ENCODE measurements at regions not wholly inside any gene's neighbourhood (a gene's known extent, or its start where the extent isn't known, plus 50 kb on each side); places are given as distances from the start of the nearest gene placed in this dataset.
A peak's percentile ranks its signal among the peaks of the same experiment; 100 is the strongest.
"Not testable (repeated sequence)": the region's sequence is repeated elsewhere in the genome, so short reads cannot be mapped to it uniquely, and the experiment has no call there.

- Mint-ChIP-seq H3K36me3 (ENCODE audit: low read depth) (no peaks in the 10 kb centered on the region), H3K4me3 (no peak overlapping the region), H3K27ac (ENCODE audit: unreplicated experiment) (no peak overlapping the region), H3K27me3 (ENCODE audit: low read depth) (peaks cover 39% of the 10 kb centered on the region), H3K4me1 (no peaks in the 10 kb centered on the region), H3K9me3 (no peaks in the 10 kb centered on the region)
- DNase-seq (ENCODE audit: low read depth, low spot score) = peak; percentile 51
- TF ChIP-seq, protein P1, sequence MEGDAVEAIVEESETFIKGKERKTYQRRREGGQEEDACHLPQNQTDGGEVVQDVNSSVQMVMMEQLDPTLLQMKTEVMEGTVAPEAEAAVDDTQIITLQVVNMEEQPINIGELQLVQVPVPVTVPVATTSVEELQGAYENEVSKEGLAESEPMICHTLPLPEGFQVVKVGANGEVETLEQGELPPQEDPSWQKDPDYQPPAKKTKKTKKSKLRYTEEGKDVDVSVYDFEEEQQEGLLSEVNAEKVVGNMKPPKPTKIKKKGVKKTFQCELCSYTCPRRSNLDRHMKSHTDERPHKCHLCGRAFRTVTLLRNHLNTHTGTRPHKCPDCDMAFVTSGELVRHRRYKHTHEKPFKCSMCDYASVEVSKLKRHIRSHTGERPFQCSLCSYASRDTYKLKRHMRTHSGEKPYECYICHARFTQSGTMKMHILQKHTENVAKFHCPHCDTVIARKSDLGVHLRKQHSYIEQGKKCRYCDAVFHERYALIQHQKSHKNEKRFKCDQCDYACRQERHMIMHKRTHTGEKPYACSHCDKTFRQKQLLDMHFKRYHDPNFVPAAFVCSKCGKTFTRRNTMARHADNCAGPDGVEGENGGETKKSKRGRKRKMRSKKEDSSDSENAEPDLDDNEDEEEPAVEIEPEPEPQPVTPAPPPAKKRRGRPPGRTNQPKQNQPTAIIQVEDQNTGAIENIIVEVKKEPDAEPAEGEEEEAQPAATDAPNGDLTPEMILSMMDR (conservative IDR thresholded peaks at IDR 0.05) = peak; percentile 66
Measured at GRCh38 chr14:22112004-22112403, 438.4 kb upstream of the OR4E1 start.

- Mint-ChIP-seq H3K4me3 (no peak overlapping the region), H3K9me3 (no peaks in the 10 kb centered on the region), H3K27ac (ENCODE audit: unreplicated experiment) (no peak overlapping the region), H3K36me3 (ENCODE audit: low read depth) (no peaks in the 10 kb centered on the region), H3K4me1 (no peaks in the 10 kb centered on the region), H3K27me3 (ENCODE audit: low read depth) (peaks cover 15% of the 10 kb centered on the region)
- TF ChIP-seq, protein P1 (conservative IDR thresholded peaks at IDR 0.05) = no peak
- no peak for DNase-seq (ENCODE audit: low read depth, low spot score)
Measured at GRCh38 chr14:22107753-22108152, 434.1 kb upstream of the OR4E1 start.

DNA sequence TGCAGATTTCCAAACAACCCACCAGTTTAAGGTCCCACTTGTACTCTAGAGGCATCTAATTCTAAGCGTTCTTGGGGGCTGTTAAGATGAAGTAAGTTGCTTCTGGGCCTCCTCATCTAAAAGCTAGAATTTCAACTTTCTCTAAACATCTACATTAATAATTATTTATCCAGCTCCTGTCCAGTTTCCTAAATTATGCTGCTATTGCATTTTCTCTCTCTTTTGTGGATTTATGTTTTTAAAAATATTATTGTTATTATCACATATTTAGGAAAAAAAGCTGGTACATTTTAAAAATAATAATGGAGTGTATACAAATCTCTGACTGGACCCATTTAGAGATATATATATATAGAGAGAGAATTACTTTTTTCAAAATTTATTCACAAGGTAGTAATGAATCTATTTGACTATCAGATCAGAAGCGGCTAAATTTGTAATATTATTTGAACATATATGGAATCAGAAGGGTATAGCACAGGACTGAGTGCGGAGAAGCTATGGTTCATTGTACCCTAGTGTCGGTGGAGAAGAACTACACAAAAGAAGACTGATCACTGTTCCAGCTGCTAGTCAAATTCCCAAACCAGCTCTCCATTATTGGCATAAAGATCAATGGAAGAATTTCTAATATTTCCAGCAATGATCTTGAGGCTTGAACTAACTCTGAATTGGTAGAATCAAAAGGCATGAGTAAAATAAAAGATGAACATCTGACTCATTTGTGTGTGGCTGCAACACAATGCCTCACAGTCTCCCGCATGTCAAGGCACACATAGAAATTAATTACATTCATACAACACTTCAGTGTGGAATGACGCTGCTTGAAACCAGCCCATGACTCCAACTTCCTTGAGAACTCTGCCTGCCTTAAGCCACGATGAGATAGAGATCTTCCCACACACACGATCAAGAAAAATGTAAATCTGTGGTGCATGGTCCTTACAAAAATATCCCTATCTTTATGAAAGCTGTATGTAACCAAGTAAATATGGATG lies 433.4 kb upstream of the OR4E1 start:
- no peak overlapping the region for H3K4me3 Mint-ChIP-seq
- DNase-seq (ENCODE audit: low read depth, low spot score) = no peak
- H3K27me3 Mint-ChIP-seq (ENCODE audit: low read depth) = peaks cover 13% of the 10 kb centered on the region
- H3K36me3 Mint-ChIP-seq (ENCODE audit: low read depth) = no peaks in the 10 kb centered on the region
- H3K9me3 Mint-ChIP-seq = no peaks in the 10 kb centered on the region
- H3K4me1 Mint-ChIP-seq = no peaks in the 10 kb centered on the region
- TF ChIP-seq, protein P1 (conservative IDR thresholded peaks at IDR 0.05) = peak; percentile 35
- H3K27ac Mint-ChIP-seq (ENCODE audit: unreplicated experiment) = no peak overlapping the region

DNA sequence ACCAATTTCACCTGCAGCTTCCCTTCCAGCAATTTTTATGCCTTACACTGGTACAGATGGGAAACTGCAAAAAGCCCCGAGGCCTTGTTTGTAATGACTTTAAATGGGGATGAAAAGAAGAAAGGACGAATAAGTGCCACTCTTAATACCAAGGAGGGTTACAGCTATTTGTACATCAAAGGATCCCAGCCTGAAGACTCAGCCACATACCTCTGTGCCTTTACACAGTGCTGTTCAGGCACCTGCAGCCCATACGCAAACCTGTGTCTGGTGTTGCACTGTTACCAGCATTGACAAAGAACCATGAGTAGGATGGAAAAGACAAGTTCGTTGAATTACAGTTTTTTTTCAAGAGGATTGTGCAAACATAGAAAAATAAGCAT lies 432.0 kb upstream of the OR4E1 start:
- Mint-ChIP-seq H3K36me3 (ENCODE audit: low read depth) (no peaks in the 10 kb centered on the region), H3K9me3 (no peaks in the 10 kb centered on the region), H3K27me3 (ENCODE audit: low read depth) (peaks cover 13% of the 10 kb centered on the region), H3K4me3 (no peak overlapping the region), H3K27ac (ENCODE audit: unreplicated experiment) (no peak overlapping the region), H3K4me1 (no peaks in the 10 kb centered on the region)
- TF ChIP-seq, protein P1 (conservative IDR thresholded peaks at IDR 0.05) = no peak
- DNase-seq (ENCODE audit: low read depth, low spot score) = no peak

DNA sequence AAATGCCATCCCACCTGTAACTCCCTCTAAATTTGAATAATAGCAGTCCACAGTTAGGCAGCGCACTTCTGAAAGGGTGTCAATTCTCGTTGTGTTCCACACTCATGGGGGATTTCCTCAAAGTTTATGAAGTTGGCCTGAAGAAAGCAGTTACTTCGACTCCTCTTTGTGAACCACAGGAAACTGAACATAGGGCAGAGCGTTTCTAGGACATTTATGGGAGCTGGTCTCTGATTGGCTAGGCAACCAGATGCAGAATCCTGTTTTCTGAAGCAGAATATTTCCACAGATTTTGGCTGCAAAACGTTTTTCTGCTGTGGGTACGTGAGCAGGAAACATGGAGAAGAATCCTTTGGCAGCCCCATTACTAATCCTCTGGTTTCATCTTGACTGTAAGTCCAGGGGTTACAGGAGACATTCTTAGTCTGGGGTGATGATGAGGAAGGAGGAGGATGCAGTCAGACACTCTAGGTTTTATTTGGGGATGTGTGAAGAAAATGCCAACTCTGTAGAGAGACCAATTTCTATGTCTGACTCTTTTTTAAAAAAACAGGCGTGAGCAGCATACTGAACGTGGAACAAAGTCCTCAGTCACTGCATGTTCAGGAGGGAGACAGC lies 431.5 kb upstream of the OR4E1 start:
- Mint-ChIP-seq H3K36me3 (ENCODE audit: low read depth) (no peaks in the 10 kb centered on the region), H3K4me3 (no peak overlapping the region), H3K27me3 (ENCODE audit: low read depth) (peaks cover 13% of the 10 kb centered on the region), H3K9me3 (no peaks in the 10 kb centered on the region), H3K4me1 (no peaks in the 10 kb centered on the region), H3K27ac (ENCODE audit: unreplicated experiment) (no peak overlapping the region)
- TF ChIP-seq, protein P1 (conservative IDR thresholded peaks at IDR 0.05) = no peak
- no peak for DNase-seq (ENCODE audit: low read depth, low spot score)

DNA sequence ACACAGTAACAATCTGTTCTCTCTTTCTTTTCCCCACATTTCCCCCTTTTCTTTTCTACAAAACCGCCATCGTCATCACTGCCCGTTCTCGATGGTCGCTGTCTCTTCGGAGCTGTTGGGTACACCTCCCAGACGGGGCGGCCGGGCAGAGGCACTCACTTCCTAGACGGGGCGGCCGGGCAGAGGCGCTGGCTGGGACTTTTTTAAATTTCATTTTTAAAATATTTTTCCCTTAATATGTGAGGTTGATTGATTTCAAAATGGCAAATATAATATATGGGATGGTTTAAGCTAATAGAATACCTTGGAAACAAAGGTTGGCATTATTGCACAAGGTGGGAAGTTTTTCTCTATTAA lies 427.1 kb upstream of the OR4E1 start:
- not testable (repeated sequence) for H3K4me1 Mint-ChIP-seq; H3K27ac Mint-ChIP-seq (ENCODE audit: unreplicated experiment); H3K9me3 Mint-ChIP-seq; H3K36me3 Mint-ChIP-seq (ENCODE audit: low read depth); H3K4me3 Mint-ChIP-seq; DNase-seq (ENCODE audit: low read depth, low spot score)
- peaks cover 13% of the 10 kb centered on the region for H3K27me3 Mint-ChIP-seq (ENCODE audit: low read depth)

All from neural crest cell (in vitro differentiated cells).